CD4-positive, alpha-beta T cell treated with Interleukin-4 for 4 hours (primary cell): ENCODE measurements at regions not wholly inside any gene's neighbourhood (a gene's known extent, or its start where the extent isn't known, plus 50 kb on each side); places are given as distances from the start of the nearest gene placed in this dataset.
A peak's percentile ranks its signal among the peaks of the same experiment; 100 is the strongest.
"Not testable (repeated sequence)": the region's sequence is repeated elsewhere in the genome, so short reads cannot be mapped to it uniquely, and the experiment has no call there.

Experiments
- DNase-seq: peaks from one replicate; pipeline ENCODE4 v3.0.0-alpha.2; 2020

DNA sequence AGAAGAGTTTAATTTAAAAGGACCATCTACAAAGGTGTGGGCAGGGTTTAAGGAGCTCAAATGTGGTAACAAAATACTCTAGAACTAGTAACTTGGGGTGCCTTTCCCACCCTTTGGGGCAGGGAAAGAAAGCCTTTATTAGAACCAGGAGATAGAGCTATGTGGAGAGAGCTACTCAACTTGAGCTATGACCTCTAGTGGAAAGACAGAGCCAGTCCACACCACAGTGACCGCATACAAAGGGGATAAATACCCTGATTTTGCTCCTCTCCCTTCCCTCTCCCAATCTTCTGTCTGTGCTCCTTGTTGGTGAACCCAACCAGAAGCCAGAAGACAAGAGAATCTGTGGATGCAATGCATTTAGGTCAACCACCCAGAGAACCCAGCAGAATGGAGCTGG, 54.4 kb upstream of the JAK1 start:
- no peak for DNase-seq

DNA sequence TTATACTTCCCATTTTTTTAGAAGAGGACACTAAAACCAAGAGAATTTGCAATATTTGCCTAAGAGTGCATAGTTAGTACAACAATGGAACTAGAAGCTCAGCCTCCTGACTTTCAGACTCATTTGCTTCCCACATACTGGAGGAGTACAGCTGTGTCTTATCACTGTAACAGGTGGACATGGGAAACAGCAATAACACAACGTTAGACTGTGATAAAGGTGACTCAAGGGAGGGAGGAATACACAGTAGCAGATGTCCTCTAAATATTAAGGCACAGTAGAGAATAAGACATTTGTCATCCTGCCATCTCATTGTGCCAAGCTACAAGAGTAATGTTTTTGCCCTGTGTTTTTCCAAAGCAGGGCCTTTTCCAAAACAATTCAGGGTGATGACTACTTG, 55.4 kb upstream of the JAK1 start:
- no peak for DNase-seq

DNA sequence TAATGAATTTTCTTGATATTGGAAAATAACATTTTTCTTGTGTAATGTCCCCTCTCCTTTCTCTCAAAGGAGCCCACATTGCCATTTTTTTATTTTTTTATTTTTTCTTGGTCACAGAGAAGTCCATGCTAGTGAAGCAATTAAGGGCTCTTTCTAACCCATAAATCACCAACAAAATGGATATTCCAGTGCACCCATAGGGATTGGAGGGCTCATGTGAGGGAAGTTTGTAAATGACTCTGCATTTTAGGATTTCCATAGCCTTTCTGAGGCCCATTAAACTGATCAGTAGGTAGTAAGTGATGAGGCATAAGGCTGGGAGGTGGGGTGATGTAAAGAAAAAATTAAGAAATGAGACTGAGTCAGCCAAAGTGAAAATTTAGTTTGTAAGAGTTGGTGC, 55.9 kb upstream of the JAK1 start:
- DNase-seq: no peak

DNA sequence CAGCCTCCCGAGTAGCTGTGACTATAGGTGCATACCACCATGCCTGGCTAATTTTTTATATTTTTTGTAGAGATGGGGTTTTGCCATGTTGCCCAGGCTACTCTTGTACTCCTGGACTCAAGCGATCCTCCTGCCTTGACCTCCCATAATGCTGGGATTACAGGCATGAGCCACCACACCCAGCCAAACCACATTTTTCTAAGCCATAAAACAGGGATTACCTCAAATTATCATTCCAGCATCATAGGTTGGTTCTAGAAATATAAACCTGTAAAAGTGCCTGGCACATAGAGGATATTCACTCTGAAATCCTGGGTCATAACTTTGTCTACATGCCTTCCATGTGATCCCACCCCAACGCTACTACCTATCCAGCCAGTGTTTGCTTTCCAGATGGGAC, 59.4 kb upstream of the JAK1 start:
- DNase-seq: no peak

DNA sequence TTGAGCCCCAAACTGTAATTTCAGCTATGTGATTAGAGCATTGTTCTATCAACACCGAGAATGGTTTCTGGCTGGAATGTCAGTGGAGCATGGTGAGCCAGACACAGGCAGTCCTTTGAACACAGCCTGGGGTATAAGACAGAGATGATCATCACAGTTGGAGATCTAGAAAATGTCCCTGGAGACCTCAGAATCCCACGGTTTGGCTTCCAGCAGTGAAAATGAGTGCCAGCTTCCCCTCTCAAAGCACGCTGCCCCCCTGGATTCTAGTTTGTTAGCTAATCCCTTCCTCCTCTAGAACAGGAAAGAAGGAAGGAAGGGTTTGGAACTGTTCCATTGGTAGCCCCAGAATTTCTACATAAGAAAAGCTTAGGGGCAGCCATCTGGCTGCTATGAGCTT, 59.9 kb upstream of the JAK1 start:
- DNase-seq: no peak

DNA sequence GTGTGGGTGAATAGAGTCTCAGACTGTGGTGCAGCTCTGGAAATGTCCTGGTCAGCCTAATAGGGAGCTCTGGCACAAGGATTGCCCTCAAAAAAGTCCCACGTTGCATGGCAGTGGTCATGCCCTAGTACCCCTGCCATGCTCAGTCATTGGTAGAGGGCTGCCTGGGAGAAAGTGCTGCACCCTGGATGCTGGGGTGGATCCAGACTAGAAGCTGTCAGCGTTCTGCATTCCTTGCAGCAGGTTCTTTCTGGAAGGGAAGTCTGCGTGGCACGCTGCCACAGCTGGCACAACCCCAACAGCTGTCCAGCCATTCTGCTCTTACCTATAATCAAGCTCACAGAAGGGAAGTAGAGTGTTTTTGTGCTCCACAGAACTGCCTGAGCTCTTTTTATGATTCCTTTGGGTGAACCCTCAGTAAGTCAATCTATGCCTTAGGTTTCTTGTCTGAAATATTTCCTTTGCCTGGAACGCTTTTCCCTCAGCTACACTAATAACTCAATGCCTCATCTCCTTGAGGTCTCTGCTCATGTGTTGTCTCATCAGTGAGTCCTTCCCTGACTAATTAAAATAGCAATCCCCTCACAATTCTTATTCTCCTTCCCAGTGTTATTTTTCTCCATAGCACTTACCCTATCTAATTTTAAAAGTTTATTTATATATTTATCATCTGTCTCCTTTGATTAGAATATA, 61.5 kb upstream of the JAK1 start:
- no peak for DNase-seq

DNA sequence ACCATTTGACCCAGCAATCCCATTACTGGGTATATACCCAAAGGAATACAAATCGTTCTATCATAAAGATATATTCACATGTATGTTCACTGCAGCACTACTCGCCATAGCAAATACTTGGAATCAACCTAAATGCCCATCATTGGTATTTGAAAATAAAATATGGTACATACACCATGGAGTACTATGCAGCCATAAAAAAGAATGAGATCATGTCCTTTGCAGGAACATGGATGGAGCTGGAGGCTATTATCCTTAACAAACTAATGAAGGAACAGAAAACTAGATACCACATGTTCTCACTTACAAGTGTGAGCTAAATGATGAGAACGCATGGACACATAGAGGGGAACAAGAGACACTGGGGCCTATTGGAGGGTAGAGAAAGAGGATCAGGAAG, 63.1 kb upstream of the JAK1 start:
- DNase-seq: not testable (repeated sequence)

DNA sequence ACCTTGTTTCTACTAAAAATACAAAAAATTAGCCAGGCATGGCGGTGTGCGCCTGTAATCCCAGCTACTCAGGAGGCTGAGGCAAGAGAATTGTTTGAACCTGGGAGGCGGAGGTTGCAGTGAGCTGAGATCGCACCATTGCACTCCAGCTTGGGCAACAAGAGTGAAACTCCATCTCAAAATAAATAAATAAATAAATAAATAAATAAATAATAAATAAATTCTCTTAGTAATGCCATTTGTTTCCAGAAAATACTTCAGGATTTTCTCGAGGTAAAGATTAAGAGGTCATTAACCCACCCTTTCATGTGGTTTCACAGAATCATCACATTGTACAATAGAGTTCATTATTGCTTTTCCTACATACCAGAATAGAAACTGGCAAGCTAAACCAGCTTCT, 68.5 kb upstream of the JAK1 start:
- DNase-seq: not testable (repeated sequence)

DNA sequence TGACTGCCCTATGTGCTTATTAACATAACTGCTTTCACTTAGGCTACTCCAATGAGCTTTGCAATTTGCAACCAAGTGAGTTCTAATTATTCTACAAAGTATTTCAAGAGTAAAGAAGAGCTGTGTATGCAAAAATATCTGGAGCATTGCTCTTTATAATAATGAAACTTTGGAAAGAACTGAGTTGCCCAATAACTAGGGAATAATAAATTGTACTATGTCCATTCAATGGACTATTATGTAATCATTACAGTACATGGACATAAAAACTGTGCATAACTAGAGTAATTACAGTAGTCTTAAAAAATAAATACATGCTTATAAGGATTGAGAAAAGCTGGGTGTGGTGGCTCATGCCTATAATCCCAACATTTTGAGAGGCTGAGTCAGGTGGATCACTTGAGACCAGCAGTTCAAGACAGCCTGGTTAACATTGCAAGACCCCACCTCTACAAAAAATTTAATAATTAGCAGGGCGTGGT, 70.3 kb upstream of the JAK1 start:
- DNase-seq: no peak

DNA sequence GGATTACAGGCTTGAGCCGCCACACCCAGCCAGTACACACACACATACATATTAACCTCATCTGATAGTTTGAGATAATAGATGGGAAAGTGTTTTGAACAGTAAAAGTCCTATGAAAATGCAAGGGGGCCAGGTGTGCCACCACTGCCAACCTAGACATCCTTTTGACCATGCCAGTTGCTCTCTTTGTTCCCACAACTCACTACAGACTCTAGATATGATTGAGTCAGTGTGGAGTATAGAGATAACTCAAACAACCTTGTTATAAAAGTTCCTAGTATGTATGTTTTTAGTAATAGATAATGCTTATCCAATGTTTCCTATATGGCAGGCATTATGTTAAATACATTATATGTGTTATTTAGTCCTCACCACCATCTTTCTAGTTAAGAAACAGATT, 72.7 kb upstream of the JAK1 start:
- no peak for DNase-seq

DNA sequence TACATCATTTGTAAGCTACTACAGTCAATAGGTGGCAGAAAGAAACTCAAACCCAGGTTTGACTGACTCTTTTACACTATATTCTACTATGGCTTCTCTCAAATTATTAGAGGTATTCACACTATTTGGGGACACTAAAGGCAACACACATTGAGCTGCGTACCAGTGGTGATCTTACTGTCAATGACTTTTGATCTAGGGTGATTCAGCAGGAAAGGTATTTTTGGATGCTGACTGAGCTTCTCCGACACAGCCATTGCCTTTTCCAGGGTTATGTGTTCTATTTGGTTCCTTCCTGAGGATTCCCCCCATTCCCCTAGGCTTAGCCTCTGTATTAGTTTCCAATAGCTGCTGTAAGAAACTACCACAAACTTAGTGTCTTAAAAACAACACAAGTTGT, 73.2 kb upstream of the JAK1 start:
- DNase-seq: no peak

DNA sequence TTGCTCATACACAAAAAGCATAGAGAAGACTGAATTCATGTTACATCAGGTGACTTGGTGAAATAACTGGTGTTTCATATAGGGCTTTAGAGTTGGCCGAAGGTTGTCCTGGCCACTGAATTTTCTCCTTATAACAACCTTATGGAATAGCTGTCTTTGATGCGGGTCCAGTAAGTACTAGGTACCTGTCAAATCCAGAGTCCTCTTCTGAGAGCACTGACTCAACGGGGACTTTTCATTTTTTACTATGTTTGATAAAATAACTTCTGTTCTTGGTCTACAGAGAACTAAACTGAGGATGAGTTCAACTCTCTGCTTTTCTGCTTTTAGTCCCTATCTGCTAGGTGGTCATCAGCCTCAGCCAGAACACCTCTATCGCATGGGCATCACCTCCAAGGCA, 76.1 kb upstream of the JAK1 start:
- DNase-seq: no peak

DNA sequence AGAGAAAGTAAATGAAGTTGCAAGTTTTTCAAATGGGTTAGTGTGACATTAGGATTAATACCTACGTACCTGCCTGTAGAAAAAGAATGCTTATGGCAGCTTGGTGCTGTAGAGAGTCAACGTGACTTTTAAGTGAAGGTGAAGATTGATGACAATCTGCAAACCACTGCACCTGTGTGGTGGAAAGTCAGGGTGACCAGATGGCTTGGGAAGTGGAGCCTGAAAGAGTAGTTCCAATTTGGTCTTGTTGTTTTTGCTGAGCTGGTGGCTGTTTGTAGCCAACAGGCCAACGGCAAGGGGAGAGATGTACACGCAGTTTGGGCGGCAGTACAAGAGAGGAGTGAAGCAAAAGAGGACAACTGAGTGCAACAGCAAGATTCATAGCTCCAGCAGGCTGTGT, 78.1 kb upstream of the JAK1 start:
- no peak for DNase-seq

DNA sequence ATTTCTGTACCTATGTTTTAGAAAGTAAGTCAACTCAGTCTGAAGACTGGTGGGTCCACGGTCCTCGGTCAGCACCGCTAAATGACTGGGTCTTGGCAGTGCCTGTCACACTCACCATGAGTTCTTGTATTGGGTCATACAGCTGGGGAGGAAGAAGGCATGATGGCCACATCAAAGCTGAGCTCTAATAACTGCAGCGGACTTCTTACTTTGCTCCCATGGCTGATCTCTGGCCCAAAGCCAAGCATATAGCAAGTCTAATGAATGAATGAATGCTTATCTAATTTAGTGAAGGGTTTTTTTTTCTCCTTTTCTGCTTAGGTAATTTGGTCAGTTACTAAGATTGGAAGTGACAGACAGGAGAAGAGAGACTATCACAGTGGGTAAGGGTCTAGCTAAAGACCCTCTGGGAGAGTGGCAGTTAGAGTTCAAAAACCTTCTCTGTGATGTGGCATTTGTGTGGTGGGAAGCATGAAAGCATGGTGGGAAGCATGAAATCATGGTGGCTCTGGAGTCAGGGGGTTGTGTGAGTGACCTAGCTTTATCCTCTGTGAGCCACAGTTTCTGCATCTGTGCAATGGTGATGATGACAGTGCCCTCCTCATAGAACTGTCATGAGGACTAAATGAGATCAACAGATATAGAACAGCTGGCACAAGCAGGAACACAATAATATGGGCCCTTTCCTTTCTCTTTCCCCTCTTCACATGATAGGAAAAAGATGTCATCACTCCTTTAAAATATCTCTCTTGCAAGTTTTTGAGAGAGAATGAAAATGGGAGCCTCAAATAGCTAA, 78.9 kb upstream of the JAK1 start:
- no peak for DNase-seq

DNA sequence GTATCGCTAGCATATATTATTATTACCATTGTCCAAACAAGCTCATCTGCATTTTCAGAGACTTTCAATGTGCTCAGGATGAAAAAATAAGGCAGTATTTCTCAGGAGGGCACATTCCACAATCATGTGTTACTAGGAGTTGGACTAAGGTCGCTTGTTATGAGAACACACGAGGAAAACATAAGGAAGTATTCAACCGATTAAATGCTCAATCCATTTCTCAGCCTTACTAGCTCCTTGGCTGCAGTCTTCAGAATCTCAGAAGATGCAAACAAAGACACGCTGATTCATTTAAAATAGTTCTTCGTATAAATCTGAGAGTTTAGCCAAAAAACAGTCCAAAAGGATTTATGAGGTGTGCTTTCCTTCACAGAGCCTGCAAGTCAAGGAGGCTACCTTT, 82.0 kb upstream of the JAK1 start:
- DNase-seq: no peak

DNA sequence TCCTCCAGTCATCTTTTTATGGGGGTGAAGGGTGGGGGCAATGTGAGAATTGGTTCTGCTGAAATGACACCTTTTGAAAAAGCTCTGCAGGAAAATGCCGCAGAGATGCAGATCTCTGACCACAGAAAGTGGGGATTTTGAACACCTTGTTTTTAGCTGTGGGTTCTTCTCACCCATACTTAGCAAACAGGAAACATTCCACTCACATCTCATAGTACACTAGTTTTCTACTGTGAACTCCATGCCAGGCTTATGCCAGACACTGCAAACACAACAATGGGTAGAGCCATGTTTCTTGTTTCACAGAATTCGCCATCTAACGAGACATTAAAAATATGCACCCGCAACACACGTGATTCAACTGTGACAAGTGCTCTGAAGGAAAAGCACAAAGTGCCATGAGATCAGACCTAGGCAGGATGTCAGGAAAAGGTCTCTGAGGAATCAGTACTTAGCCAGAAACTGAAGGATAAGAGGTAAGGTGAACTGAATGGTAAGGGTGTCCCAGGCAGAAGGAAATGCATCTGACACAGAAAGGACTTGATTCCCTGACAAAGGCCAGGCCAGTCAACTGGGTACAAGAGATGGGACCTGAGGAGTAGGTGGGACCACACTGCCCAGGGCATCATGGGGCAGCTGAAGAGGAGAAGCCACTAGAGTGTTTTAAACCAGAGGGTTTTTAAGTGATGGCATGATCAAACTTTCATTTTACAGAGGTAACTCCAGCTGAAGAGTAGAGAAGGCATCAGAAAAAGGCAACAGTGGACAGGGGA, 83.8 kb upstream of the JAK1 start:
- peak; percentile 67 for DNase-seq

DNA sequence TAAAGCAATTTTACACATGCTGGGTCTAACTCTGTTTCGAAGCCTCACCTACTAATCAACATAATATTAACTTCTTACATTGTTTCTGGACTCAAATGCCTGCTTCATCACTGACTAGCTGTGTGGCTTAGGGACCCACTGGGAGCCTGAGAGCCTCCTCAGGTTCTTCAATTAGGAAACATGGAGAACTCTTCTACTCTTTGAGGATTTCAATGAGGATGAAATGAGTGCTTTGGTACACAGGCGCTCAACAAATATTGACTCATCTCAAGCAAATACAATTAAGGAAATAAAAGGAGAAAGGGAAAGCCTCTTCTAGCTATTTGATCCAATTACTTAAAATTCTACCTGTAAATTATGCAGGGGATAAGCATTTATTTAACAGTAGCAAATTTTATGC, 84.4 kb upstream of the JAK1 start:
- no peak for DNase-seq

DNA sequence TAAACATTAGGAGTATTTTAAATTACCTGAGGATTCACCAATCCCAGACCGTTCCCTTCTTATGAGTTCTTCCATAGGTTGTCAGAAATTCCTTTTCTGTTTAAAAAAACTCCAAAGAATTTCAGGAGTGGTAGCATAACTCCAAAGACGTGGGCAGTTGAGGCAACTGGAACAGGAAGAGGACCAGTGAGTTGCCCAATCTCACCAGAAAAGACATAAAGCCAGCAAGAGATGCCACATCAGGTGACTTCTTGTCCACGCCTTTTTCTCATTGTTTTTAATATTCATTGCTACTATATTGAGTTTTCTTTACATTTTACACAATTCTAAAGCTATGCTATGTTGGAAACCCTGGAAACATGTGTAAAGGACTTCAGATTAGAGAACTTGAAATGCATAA, 88.1 kb upstream of the JAK1 start:
- DNase-seq: no peak

DNA sequence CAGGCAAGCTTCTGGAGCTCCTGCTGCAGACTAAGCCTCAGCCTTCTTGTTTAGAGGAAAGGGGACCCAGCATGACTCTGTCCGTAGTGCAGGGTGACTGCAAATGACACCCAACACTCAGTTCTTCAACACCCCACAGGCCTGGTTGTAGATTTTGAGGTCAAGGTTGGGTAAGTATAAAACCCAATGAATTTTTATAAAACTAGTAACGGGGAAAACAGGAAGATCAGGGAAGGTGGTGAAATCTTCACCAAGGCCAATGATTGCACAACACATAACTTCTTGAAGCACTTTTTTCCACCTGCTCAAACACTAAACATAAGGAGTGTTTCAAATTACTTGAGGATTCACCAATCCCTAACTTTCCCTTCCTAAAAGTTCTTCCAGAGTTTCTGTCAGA, 89.4 kb upstream of the JAK1 start:
- DNase-seq: no peak

DNA sequence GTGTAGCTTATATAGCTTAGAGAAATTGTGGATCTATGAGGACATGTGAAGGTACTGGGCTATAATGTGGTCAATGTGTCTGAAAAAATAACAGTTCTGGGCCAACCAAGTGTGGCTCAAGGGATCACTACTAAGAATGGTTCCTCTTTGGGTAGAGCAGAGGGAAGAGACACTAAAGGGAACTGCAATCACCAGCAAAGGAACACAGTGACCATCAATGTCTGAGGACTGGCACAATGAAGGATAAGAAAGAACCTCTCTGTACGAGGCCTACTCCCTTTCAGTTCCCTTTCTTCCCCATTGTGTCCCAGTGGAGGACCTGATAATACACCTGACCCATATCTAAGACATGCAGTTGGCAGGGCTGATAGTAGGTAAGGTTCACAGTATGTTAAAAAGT, 89.9 kb upstream of the JAK1 start:
- no peak for DNase-seq

DNA sequence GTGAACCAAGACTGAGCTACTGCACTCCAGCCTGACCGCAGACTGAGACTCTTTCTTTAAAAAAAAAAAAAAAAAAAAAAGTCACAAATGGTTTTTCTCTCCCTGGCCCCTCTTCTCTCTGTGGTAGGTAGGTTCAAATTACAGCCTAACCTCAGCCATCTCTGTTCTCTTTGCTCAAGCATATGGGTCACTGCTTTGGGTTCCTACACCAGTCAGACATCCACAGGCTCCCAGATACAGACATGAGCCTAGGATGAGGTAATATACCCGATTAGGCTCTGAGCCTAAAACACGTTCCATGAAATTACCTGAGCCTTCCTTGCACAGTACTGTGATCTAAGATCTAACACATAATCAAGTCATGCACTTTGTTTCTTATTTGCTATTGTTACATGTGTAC, 90.5 kb upstream of the JAK1 start:
- DNase-seq: no peak

DNA sequence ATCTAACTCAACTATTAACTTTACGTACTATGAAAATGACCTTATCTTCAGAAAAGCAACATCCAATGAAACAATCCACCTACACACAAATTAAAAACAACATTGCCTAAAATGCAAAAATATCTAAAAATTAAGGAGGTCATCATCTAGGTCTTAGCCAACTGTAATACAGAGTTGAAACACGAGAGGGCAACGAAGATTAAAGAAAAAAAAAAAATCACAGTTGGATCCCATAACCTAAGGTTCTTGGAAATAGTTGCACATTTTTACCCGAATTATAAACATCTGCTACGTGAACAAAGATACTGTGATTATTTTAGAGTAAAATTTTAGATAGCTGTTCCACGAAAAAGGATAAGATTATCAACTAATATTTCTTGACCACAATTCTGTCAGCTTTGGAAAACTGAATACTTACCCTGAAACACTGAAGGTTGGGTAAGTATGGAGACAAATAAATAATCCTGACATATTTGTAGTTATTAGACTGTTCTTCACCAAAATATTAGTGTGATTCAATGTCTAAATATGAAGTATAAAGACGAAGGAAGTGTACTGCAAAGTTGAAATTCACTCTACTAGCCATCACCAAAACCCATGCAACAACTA, 88.0 kb upstream of the AK4 start:
- peak; percentile 27 for DNase-seq

DNA sequence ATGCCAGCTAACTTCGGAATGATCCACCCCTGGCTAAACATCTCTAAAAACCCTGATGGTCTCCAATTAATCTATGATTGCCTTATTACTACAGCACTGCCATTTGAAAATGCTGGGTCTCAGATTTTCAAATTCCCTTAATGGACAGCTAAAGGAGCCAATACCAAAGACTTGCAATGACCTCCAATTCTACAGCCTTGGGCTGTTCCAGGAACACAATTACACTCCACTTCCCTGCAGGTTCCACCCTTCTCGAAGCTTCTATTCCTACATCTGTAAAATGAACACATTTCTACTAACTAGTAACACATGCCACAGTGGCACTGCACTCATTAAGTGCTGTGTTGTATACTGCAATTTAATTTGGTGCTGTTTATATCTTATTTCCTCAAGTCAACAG, 85.7 kb upstream of the AK4 start:
- DNase-seq: no peak

DNA sequence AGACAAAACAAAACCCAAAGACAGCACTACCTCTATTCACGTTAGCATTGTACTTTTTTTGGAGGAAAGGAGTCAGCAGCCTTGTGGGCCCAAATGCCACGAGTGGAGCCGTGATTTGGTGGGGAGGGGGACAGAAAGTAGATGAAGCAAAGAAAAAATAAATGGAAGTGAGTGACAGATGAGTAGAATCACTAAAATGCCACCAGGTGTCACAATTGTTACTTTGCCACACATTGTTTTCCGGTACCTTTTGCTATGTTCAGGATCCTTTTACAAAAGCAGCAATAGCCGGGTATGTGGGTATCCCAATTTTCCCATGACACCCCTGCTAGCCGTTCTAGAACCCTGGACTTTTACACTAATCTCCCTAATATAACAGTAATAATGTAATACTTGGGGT, 85.0 kb upstream of the AK4 start:
- no peak for DNase-seq
